ENCODE measurements at regions not wholly inside any gene's neighbourhood (a gene's known extent, or its start where the extent isn't known, plus 50 kb on each side); places are given as distances from the start of the nearest gene placed in this dataset.

DNA sequence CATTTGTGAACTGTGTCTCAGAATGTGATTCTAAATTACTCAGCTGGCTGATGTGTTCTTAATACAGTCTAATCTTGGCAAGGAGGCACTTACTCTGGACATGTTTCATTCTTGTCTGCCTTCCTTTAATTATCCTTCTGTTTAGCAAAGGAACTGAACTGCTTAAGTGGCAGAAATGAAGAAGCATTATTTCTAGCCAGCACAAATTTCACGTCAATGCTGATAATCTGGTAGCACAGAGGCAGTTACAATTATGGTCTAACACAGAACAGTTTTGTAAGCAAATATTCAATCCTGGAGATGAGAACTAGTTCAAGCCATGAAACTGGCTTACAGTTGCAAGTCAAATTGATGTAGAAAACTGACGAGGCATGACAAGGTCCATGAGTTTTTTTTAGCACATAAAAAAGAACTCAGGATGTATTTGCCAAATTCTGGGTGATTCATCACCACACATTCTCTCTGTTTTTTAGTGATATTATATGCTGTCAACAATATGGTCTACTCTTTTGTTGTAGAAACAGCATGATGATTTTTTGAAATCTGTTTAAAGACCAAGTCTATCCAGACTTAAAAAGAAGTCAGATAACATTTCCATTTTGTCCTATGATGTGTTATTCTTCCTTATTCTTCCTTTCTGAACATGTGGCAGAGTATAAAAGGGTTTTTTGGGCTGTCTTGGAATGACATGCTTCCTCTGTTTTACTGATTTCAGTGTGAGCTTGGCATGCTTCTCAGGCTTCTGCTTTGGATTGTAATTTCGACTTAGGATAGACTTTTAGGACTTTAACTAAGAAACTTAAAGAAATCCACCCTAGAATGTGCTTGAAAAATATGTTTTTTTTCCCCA is 154.8 kb downstream of the DNAJB9 start:
- no peak overlapping the region for H3K27ac ChIP-seq
- TF ChIP-seq, protein P1, sequence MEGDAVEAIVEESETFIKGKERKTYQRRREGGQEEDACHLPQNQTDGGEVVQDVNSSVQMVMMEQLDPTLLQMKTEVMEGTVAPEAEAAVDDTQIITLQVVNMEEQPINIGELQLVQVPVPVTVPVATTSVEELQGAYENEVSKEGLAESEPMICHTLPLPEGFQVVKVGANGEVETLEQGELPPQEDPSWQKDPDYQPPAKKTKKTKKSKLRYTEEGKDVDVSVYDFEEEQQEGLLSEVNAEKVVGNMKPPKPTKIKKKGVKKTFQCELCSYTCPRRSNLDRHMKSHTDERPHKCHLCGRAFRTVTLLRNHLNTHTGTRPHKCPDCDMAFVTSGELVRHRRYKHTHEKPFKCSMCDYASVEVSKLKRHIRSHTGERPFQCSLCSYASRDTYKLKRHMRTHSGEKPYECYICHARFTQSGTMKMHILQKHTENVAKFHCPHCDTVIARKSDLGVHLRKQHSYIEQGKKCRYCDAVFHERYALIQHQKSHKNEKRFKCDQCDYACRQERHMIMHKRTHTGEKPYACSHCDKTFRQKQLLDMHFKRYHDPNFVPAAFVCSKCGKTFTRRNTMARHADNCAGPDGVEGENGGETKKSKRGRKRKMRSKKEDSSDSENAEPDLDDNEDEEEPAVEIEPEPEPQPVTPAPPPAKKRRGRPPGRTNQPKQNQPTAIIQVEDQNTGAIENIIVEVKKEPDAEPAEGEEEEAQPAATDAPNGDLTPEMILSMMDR (conservative IDR thresholded peaks at IDR 0.05), result no peak

DNA sequence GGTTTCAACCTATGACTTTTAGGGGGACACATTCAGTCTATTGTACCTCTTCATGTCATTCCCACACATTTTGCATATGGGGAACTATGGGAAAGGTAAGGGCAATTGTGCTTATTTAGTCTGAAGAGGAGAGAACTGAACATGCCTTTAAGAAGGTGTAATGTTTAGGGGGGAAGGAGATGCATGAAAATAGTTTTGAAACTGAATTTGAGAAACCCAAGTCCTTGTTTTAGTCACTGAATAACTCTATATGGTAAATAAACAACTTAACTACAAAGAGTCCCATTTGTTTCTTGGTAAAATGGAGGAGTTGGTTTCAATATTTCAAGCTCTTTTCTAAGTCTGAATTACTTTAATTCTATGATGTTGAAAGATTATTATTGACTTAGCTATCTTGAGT is 166.1 kb downstream of the DNAJB9 start:
- no peak overlapping the region for H3K27ac ChIP-seq
- TF ChIP-seq, protein P1 (conservative IDR thresholded peaks at IDR 0.05), result no peak

DNA sequence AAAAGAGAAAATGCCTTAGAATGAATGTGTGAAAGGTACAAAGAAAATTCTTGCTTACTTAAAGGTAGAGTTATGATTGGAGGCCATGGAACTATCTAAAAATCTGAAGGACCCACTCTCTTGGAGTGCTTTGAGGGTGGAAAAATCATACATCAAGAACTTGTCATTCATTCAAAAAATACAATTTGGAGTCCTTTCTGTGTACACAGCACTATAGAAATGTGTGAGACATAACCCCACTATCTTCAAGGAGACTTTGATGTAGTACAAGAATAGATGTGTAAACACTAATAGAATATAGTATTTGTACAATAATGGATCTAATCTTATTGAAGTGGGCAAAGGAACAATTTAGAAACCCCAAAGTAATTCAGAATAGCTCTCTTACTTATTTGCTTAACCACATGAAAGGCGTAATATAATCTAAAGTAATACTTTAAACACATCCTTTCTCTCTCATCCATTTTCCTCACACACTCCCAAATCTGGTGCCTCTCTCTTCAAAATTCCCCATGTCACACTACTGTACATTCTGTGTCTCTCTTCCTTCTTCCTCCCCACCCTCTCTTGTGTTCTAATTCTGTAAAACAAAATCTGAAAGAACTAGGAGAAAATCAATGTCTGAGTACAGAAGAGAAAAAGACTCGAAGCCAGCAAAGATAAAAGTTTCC is 166.7 kb downstream of the DNAJB9 start:
- no peak overlapping the region for H3K27ac ChIP-seq
- TF ChIP-seq, protein P1 (conservative IDR thresholded peaks at IDR 0.05), result no peak

DNA sequence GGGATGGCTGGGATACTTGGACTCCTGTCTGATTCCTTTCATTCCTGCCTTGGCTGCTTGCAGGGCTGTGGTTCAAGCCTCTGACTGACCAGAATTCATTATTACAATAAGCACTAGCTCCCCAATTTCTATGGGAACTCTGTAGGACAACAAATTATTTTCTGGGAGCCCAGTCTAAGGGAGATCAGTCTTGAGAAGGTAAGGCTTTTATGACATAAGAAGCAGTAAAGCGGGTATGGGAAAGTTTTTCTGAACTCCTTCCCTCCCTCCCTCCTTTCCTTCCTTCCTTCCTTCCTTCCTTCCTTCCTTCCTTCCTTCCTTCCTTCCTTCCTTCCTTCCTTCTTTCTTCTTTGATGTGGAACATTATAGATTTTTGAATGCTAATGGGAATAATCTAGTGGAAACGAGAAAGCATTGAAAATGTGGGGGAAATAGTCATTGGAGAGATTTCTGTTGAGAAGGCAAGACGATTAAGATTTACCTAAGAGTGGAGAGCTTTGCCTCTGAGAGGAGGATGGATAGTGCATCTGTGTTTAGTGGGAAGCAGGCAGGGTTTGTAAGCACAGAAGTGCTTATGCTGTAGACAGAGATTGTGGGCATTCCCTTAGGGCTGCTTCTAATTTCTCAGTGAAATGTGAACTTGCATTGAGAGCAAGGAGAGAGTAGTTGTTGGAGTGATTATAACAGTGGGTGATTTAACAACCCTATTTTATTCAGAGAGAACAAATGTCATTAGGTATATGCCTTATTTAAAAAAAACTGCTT is 201.5 kb downstream of the DNAJB9 start:
- TF ChIP-seq, protein P1 (conservative IDR thresholded peaks at IDR 0.05), result no peak
- H3K27ac ChIP-seq, result no peak overlapping the region

DNA sequence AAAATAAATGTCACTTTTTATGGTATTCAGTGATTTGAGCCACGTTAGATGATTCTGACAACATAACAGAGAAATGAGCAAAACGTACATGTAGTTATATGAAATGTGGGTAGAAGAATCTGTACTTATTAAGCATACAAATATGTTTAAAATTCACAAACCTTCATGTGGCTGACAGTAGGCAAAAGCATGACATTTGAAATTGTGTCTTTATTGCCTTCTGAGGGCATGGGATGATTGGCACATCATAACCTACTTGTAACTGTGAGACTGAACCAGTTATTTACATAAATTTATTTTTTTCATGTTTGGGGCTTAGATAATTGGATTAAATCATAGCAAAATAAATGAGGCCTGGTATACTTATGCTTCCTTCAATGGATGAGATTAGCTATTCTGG is 202.2 kb downstream of the DNAJB9 start:
- H3K27ac ChIP-seq, result no peak overlapping the region
- TF ChIP-seq, protein P1 (conservative IDR thresholded peaks at IDR 0.05), result no peak

DNA sequence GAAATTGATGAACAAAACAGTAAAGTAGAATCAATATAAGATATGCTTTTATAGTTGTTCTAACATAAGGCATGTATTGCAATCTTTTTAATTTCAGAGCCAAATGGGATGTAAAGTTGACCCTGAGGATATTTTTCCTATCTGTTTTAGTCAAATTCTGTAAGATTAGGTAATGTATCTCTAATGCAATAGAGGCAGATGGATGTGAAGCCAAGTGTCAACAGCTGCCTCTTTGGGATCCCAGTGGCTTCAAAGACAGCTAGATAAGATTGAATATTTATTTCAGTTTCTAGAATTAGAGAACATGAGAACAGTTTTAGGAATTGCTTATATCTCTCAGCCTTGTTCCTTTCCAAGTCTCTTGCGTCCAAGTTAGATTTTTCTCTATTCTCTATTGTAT is 208.3 kb downstream of the DNAJB9 start:
- no peak overlapping the region for H3K27ac ChIP-seq
- TF ChIP-seq, protein P1 (conservative IDR thresholded peaks at IDR 0.05), result no peak

DNA sequence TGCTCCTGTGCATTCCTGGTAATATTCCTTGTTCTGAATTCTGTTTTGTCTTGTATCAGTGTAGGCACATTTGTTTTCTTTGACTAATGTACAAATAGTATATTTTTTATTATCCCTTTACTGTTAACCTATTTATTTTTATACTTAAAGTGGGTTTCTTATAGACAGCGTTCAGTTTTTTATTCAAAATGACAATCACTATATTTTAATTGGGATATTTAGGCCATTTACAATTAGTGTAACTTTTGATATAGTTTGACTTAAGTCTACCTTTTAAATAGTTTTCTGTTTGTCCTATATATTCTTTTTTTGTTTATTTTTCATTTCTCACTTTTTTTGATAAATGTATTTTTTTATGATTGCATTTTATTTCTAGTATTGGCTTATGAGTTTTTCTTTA is 219.8 kb downstream of the DNAJB9 start:
- no peak overlapping the region for H3K27ac ChIP-seq
- TF ChIP-seq, protein P1 (conservative IDR thresholded peaks at IDR 0.05), result no peak

Measured in VCaP (cell line).